ENCODE measurements at regions not wholly inside any gene's neighbourhood (a gene's known extent, or its start where the extent isn't known, plus 50 kb on each side); places are given as distances from the start of the nearest gene placed in this dataset.

DNA sequence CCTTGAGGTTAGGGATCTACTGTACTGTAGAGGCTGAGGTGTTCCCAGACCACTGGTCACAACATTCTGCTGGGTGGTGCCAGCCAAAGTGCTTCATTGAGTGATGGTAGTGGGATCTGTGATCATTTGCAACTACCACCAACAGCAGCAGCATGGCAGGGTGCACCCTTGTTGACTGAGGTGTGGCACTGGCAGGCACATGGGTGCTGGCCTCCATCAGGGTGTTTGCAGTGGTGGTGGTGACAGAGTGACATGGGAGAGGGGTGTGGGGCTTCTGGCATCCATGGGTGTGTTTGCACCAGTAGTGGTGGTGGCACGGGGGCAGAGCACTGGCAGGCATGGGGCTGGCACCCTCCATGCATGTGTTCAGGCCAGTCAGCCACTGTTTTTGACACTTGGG is 183.7 kb upstream of the LYPLAL1 start (continued):
- TF ChIP-seq, protein P1, sequence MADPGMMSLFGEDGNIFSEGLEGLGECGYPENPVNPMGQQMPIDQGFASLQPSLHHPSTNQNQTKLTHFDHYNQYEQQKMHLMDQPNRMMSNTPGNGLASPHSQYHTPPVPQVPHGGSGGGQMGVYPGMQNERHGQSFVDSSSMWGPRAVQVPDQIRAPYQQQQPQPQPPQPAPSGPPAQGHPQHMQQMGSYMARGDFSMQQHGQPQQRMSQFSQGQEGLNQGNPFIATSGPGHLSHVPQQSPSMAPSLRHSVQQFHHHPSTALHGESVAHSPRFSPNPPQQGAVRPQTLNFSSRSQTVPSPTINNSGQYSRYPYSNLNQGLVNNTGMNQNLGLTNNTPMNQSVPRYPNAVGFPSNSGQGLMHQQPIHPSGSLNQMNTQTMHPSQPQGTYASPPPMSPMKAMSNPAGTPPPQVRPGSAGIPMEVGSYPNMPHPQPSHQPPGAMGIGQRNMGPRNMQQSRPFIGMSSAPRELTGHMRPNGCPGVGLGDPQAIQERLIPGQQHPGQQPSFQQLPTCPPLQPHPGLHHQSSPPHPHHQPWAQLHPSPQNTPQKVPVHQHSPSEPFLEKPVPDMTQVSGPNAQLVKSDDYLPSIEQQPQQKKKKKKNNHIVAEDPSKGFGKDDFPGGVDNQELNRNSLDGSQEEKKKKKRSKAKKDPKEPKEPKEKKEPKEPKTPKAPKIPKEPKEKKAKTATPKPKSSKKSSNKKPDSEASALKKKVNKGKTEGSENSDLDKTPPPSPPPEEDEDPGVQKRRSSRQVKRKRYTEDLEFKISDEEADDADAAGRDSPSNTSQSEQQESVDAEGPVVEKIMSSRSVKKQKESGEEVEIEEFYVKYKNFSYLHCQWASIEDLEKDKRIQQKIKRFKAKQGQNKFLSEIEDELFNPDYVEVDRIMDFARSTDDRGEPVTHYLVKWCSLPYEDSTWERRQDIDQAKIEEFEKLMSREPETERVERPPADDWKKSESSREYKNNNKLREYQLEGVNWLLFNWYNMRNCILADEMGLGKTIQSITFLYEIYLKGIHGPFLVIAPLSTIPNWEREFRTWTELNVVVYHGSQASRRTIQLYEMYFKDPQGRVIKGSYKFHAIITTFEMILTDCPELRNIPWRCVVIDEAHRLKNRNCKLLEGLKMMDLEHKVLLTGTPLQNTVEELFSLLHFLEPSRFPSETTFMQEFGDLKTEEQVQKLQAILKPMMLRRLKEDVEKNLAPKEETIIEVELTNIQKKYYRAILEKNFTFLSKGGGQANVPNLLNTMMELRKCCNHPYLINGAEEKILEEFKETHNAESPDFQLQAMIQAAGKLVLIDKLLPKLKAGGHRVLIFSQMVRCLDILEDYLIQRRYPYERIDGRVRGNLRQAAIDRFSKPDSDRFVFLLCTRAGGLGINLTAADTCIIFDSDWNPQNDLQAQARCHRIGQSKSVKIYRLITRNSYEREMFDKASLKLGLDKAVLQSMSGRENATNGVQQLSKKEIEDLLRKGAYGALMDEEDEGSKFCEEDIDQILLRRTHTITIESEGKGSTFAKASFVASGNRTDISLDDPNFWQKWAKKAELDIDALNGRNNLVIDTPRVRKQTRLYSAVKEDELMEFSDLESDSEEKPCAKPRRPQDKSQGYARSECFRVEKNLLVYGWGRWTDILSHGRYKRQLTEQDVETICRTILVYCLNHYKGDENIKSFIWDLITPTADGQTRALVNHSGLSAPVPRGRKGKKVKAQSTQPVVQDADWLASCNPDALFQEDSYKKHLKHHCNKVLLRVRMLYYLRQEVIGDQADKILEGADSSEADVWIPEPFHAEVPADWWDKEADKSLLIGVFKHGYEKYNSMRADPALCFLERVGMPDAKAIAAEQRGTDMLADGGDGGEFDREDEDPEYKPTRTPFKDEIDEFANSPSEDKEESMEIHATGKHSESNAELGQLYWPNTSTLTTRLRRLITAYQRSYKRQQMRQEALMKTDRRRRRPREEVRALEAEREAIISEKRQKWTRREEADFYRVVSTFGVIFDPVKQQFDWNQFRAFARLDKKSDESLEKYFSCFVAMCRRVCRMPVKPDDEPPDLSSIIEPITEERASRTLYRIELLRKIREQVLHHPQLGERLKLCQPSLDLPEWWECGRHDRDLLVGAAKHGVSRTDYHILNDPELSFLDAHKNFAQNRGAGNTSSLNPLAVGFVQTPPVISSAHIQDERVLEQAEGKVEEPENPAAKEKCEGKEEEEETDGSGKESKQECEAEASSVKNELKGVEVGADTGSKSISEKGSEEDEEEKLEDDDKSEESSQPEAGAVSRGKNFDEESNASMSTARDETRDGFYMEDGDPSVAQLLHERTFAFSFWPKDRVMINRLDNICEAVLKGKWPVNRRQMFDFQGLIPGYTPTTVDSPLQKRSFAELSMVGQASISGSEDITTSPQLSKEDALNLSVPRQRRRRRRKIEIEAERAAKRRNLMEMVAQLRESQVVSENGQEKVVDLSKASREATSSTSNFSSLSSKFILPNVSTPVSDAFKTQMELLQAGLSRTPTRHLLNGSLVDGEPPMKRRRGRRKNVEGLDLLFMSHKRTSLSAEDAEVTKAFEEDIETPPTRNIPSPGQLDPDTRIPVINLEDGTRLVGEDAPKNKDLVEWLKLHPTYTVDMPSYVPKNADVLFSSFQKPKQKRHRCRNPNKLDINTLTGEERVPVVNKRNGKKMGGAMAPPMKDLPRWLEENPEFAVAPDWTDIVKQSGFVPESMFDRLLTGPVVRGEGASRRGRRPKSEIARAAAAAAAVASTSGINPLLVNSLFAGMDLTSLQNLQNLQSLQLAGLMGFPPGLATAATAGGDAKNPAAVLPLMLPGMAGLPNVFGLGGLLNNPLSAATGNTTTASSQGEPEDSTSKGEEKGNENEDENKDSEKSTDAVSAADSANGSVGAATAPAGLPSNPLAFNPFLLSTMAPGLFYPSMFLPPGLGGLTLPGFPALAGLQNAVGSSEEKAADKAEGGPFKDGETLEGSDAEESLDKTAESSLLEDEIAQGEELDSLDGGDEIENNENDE (IDR thresholded peaks at IDR 0.05; ENCODE audit: insufficient replicate concordance, low read length), result no peak
- TF ChIP-seq, protein P2, sequence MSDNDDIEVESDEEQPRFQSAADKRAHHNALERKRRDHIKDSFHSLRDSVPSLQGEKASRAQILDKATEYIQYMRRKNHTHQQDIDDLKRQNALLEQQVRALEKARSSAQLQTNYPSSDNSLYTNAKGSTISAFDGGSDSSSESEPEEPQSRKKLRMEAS (IDR thresholded peaks at IDR 0.05), result no peak
